Neural progenitor cell (in vitro differentiated cells): ENCODE measurements at regions not wholly inside any gene's neighbourhood (a gene's known extent, or its start where the extent isn't known, plus 50 kb on each side); places are given as distances from the start of the nearest gene placed in this dataset.

ENCODE experiments used
- DNase-seq: peaks from one replicate; pipeline ENCODE4 v3.0.0-alpha.2; 2016; ENCODE audit warnings: low spot score
- H2AFZ ChIP-seq: fragments of 200-600 bp; sonication (generic); replicated peaks from 2 replicates; pipeline ENCODE4 v1.6.1; 2016; ENCODE audit warnings: antibody characterized with exemption
- H3F3A ChIP-seq: fragments of 200-600 bp; sonication (generic); 2 replicates; pipeline ENCODE4 v1.6.1; 2016; ENCODE audit warnings: antibody characterized with exemption, low read depth
- H3K27ac ChIP-seq: fragments of 200-600 bp; sonication (generic); 2 replicates; pipeline ENCODE4 v1.5.1; 2016; ENCODE audit warnings: mild to moderate bottlenecking
- H3K27me3 ChIP-seq: fragments of 200-600 bp; sonication (generic); 2 replicates; pipeline ENCODE4 v1.6.1; 2016; ENCODE audit warnings: mild to moderate bottlenecking, moderate library complexity
- H3K36me3 ChIP-seq: fragments of 200-600 bp; sonication (generic); 2 replicates; pipeline ENCODE4 v1.5.1; 2016
- H3K4me1 ChIP-seq: fragments of 200-600 bp; sonication (generic); 2 replicates; pipeline ENCODE4 v1.6.1; 2016; ENCODE audit warnings: mixed run types
- H3K4me2 ChIP-seq: fragments of 200-600 bp; sonication (generic); 2 replicates; pipeline ENCODE4 v1.6.1; 2016
- H3K4me3 ChIP-seq: fragments of 200-600 bp; sonication (generic); 2 replicates; pipeline ENCODE4 v1.5.1; 2016
- H3K79me2 ChIP-seq: fragments of 200-600 bp; sonication (generic); 2 replicates; pipeline ENCODE4 v1.6.1; 2016; ENCODE audit warnings: low read depth
- H3K9ac ChIP-seq: fragments of 200-600 bp; sonication (generic); 2 replicates; pipeline ENCODE4 v1.6.1; 2016
- H3K9me3 ChIP-seq: fragments of 200-600 bp; sonication (generic); 2 replicates; pipeline ENCODE4 v1.5.1; 2016; ENCODE audit warnings: low read depth
- H4K20me1 ChIP-seq: fragments of 200-600 bp; sonication (generic); 2 replicates; pipeline ENCODE4 v1.6.1; 2016; ENCODE audit warnings: low read depth
- H3K27ac Mint-ChIP-seq: 3 replicates; pipeline ENCODE4 v1.8.0; 2021; ENCODE audit warnings: mixed read lengths
- H3K27me3 Mint-ChIP-seq: 2 replicates; pipeline ENCODE4 v1.8.0; 2022; ENCODE audit warnings: low read depth, mild to moderate bottlenecking, inconsistent platforms, moderate library complexity, mixed read lengths; ENCODE audit not compliant: insufficient read depth
- H3K36me3 Mint-ChIP-seq: 3 replicates; pipeline ENCODE4 v1.8.0; 2021; ENCODE audit warnings: mixed read lengths
- H3K4me1 Mint-ChIP-seq: 3 replicates; pipeline ENCODE4 v1.8.0; 2021; ENCODE audit warnings: mixed read lengths
- H3K4me3 Mint-ChIP-seq: 3 replicates; pipeline ENCODE4 v1.8.0; 2021; ENCODE audit warnings: mild to moderate bottlenecking, moderate library complexity, mixed read lengths
- H3K9me3 Mint-ChIP-seq: 3 replicates; pipeline ENCODE4 v1.8.0; 2020; ENCODE audit warnings: mixed read lengths
- EZH2 ChIP-seq: fragments of 200-600 bp; sonication (generic); IDR thresholded peaks from 2 replicates; pipeline ENCODE4 v1.6.1; 2017; ENCODE audit warnings: antibody characterized with exemption, mild to moderate bottlenecking, moderate library complexity
- EZH2phosphoT487 ChIP-seq: fragments of 200-600 bp; sonication (generic); IDR thresholded peaks from 2 replicates; pipeline ENCODE4 v1.6.1; 2017; ENCODE audit warnings: antibody characterized with exemption
- TF ChIP-seq, protein P1 (sequence below): fragments of 200-600 bp; sonication (generic); IDR thresholded peaks from 2 replicates; pipeline ENCODE4 v1.5.1; 2017; ENCODE audit warnings: antibody characterized with exemption, mild to moderate bottlenecking

DNA sequence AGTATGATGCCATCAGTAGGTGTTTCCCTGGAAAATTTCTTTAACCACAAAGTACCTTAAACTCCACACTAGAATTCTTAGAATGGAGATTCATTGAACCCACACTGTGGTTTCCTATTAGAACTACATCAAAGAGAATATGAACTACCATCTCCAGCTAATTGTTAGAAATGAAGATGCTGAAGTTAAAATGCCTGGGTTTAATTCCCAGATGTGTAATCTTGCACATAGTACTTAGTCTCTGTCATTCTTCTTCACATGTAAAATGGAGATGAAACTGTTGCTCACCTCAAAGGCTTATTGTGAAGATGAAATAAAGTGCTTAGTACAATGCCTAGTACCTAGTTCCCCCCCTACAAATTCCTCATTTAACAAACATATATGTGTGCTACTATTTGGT is 303.3 kb upstream of the CCNG1 start:
- no peak for TF ChIP-seq EZH2phosphoT487
- TF ChIP-seq EZH2 = no peak
- no peaks in the 10 kb centered on the region for H3K79me2 ChIP-seq
- H2AFZ ChIP-seq = no peak overlapping the region
- Mint-ChIP-seq H3K4me3 (no peak overlapping the region), H3K9me3 (no peaks in the 10 kb centered on the region), H3K4me1 (no peaks in the 10 kb centered on the region), H3K36me3 (no peaks in the 10 kb centered on the region), H3K27ac (no peak overlapping the region), H3K27me3 (no peaks in the 10 kb centered on the region)
- H3K4me1 ChIP-seq = no peaks in the 10 kb centered on the region
- H4K20me1 ChIP-seq = no peaks in the 10 kb centered on the region
- no peak overlapping the region for H3K4me2 ChIP-seq
- no peak for DNase-seq
- no peak overlapping the region for H3K9ac ChIP-seq
- no peaks in the 10 kb centered on the region for H3F3A ChIP-seq
- no peak overlapping the region for H3K4me3 ChIP-seq
- H3K27me3 ChIP-seq = no peaks in the 10 kb centered on the region
- H3K9me3 ChIP-seq = no peaks in the 10 kb centered on the region
- no peaks in the 10 kb centered on the region for H3K36me3 ChIP-seq
- no peak overlapping the region for H3K27ac ChIP-seq

DNA sequence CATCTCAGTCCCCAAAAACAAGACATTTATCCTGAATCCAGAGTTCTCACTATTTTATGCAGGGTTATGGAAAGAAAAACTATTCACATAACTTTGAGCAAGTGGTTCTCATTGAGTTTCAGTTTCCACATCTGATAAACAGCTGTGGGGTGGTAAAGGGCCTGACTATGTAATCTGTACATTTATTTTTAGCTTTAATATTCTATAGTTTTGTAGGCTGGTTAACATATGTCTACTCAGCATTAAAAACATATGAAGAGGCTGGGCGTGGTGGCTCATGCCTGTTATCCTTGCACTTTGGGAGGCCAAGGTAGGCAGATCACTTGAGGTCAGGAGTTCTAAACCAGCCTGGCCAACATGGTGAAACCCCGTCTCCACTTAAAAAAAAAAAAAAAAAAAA is 301.5 kb upstream of the CCNG1 start:
- Histone ChIP-seq H4K20me1 (no peaks in the 10 kb centered on the region), H3K9ac (no peak overlapping the region), H3K4me1 (no peaks in the 10 kb centered on the region), H2AFZ (no peak overlapping the region), H3K9me3 (no peaks in the 10 kb centered on the region), H3K4me2 (no peak overlapping the region), H3K36me3 (no peaks in the 10 kb centered on the region), H3K79me2 (no peaks in the 10 kb centered on the region), H3K27ac (no peak overlapping the region), H3F3A (no peaks in the 10 kb centered on the region), H3K4me3 (no peak overlapping the region), H3K27me3 (no peaks in the 10 kb centered on the region)
- Mint-ChIP-seq H3K4me3 (no peak overlapping the region), H3K27me3 (no peaks in the 10 kb centered on the region), H3K9me3 (no peaks in the 10 kb centered on the region), H3K36me3 (no peaks in the 10 kb centered on the region), H3K4me1 (no peaks in the 10 kb centered on the region), H3K27ac (no peak overlapping the region)
- TF ChIP-seq, protein P1, sequence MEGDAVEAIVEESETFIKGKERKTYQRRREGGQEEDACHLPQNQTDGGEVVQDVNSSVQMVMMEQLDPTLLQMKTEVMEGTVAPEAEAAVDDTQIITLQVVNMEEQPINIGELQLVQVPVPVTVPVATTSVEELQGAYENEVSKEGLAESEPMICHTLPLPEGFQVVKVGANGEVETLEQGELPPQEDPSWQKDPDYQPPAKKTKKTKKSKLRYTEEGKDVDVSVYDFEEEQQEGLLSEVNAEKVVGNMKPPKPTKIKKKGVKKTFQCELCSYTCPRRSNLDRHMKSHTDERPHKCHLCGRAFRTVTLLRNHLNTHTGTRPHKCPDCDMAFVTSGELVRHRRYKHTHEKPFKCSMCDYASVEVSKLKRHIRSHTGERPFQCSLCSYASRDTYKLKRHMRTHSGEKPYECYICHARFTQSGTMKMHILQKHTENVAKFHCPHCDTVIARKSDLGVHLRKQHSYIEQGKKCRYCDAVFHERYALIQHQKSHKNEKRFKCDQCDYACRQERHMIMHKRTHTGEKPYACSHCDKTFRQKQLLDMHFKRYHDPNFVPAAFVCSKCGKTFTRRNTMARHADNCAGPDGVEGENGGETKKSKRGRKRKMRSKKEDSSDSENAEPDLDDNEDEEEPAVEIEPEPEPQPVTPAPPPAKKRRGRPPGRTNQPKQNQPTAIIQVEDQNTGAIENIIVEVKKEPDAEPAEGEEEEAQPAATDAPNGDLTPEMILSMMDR = no peak
- TF ChIP-seq EZH2phosphoT487 (no peak), EZH2 (no peak)
- DNase-seq = no peak

GRCh38 chr5:163161512-163161911 is 275.9 kb upstream of the CCNG1 start:
- no peak overlapping the region for H2AFZ ChIP-seq
- H3K27ac Mint-ChIP-seq = no peak overlapping the region
- H3K27me3 Mint-ChIP-seq = no peaks in the 10 kb centered on the region
- TF ChIP-seq, protein P1 = no peak
- no peak for TF ChIP-seq EZH2phosphoT487
- TF ChIP-seq EZH2 = no peak
- H3K4me1 ChIP-seq = no peaks in the 10 kb centered on the region
- no peak for DNase-seq
- H3K27ac ChIP-seq = no peak overlapping the region
- H3K4me3 ChIP-seq = no peak overlapping the region
- no peaks in the 10 kb centered on the region for H3K79me2 ChIP-seq
- H3K4me1 Mint-ChIP-seq = no peaks in the 10 kb centered on the region
- no peak overlapping the region for H3K4me3 Mint-ChIP-seq
- H3K27me3 ChIP-seq = no peaks in the 10 kb centered on the region
- no peaks in the 10 kb centered on the region for H3K36me3 ChIP-seq
- H3K9me3 Mint-ChIP-seq = no peaks in the 10 kb centered on the region
- H3K36me3 Mint-ChIP-seq = no peaks in the 10 kb centered on the region
- no peak overlapping the region for H3K4me2 ChIP-seq
- no peaks in the 10 kb centered on the region for H4K20me1 ChIP-seq
- no peaks in the 10 kb centered on the region for H3F3A ChIP-seq
- H3K9me3 ChIP-seq = no peaks in the 10 kb centered on the region
- no peak overlapping the region for H3K9ac ChIP-seq

GRCh38 chr5:163162645-163163044 is 274.8 kb upstream of the CCNG1 start:
- H3K4me3 Mint-ChIP-seq = no peak overlapping the region
- TF ChIP-seq, protein P1 = no peak
- no peaks in the 10 kb centered on the region for H3K9me3 ChIP-seq
- H3K27me3 ChIP-seq = no peaks in the 10 kb centered on the region
- no peak overlapping the region for H2AFZ ChIP-seq
- H3K9me3 Mint-ChIP-seq = no peaks in the 10 kb centered on the region
- no peaks in the 10 kb centered on the region for H3F3A ChIP-seq
- H3K27me3 Mint-ChIP-seq = no peaks in the 10 kb centered on the region
- no peak overlapping the region for H3K9ac ChIP-seq
- no peaks in the 10 kb centered on the region for H3K79me2 ChIP-seq
- no peak overlapping the region for H3K27ac Mint-ChIP-seq
- no peak overlapping the region for H3K4me2 ChIP-seq
- H3K36me3 ChIP-seq = no peaks in the 10 kb centered on the region
- H3K4me3 ChIP-seq = no peak overlapping the region
- DNase-seq = no peak
- H3K4me1 Mint-ChIP-seq = no peaks in the 10 kb centered on the region
- no peak overlapping the region for H3K27ac ChIP-seq
- H3K4me1 ChIP-seq = no peaks in the 10 kb centered on the region
- no peaks in the 10 kb centered on the region for H3K36me3 Mint-ChIP-seq
- H4K20me1 ChIP-seq = no peaks in the 10 kb centered on the region
